ENCODE measurements at regions not wholly inside any gene's neighbourhood (a gene's known extent, or its start where the extent isn't known, plus 50 kb on each side); places are given as distances from the start of the nearest gene placed in this dataset.

DNA sequence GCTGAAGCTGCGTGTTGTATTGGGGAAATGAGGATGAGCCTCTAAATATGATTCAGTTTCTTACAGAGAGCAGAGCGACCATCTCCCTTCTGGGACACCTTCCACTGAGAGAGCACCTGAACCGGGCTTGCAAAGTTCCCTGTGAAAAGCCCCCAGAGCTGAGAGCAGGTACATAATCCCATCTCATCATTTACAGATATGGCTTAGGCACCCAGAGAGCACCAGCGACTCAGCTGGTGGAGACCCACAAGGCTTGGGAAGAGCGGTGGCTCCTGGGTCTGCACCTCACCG lies 324.3 kb upstream of the IRX4 start:
- TF ChIP-seq, protein P1, sequence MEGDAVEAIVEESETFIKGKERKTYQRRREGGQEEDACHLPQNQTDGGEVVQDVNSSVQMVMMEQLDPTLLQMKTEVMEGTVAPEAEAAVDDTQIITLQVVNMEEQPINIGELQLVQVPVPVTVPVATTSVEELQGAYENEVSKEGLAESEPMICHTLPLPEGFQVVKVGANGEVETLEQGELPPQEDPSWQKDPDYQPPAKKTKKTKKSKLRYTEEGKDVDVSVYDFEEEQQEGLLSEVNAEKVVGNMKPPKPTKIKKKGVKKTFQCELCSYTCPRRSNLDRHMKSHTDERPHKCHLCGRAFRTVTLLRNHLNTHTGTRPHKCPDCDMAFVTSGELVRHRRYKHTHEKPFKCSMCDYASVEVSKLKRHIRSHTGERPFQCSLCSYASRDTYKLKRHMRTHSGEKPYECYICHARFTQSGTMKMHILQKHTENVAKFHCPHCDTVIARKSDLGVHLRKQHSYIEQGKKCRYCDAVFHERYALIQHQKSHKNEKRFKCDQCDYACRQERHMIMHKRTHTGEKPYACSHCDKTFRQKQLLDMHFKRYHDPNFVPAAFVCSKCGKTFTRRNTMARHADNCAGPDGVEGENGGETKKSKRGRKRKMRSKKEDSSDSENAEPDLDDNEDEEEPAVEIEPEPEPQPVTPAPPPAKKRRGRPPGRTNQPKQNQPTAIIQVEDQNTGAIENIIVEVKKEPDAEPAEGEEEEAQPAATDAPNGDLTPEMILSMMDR (IDR thresholded peaks at IDR 0.05), result no peak
- TF ChIP-seq ZFX (IDR thresholded peaks at IDR 0.05; ENCODE audit: borderline replicate concordance), result no peak
